ENCODE measurements at regions not wholly inside any gene's neighbourhood (a gene's known extent, or its start where the extent isn't known, plus 50 kb on each side); places are given as distances from the start of the nearest gene placed in this dataset.

DNA sequence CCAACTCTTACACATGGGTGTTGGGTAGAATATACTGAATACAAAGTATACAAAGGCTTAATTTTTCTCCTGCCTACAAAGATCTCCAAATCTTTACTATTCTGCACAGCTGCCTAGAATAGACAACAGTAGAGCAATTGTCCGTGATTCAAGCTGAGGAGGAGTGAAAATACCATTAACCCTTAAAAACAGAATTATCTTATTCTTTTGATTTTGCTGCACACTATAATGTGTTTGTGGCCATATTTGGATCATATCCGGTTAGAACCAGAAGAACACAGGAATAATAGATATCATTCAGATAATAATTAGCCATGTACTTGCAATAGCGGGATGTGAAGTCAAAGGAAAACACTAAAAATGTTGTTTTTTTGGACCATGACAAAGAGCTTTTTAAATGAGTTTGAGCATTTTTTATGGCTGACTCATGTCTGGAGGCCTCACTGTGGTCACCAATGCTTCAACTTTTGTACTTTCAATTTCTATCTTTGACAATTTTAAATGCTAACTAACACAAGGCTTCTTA is 197.6 kb upstream of the FOXD3 start:
- DNase-seq: no peak

- no peak for DNase-seq
These were observed 196.3 kb upstream of the FOXD3 start for GRCh38 chr1:63126104-63126503.

GRCh38 chr1:63127376-63127775 is 195.0 kb upstream of the FOXD3 start:
- DNase-seq: no peak

DNA sequence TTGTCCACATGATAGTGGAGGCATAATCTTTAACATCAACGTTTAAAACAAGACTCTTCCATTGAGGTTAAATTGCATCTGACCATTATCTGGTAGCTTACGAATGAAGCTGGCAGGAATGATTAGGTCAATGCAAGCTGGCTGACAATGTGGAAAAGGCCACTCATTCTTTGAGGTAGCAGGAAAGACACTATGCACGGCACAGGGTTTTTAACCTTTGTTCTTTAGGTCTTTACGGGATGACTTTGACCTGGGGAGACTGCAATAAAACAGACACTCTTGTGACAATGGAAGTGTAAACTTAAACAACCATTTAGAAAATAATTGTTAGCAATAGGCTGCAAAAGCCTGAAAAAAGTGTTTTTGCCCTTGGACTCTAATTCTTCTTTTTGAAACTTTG is 193.8 kb upstream of the FOXD3 start:
- DNase-seq: no peak

DNA sequence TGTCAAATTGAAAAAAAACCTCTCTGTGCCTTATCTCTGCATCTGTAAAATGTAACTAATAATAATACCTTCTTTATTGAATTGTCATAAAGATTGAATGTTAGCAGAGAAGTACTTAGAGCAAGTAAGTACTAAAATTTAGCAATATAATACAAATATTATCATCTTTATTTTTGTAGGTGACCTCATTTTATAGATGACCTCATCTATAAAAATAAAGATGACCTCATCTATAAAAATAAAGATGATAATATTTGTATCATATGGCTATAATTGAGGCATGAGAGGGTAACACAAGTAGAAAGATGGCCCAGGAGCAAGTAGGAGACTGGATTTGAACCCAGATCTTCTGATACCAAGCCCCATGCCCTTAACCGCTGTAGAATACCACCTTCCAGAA is 193.2 kb upstream of the FOXD3 start:
- no peak for DNase-seq

GRCh38 chr1:63129855-63130254 is 192.5 kb upstream of the FOXD3 start:
- DNase-seq: no peak

DNA sequence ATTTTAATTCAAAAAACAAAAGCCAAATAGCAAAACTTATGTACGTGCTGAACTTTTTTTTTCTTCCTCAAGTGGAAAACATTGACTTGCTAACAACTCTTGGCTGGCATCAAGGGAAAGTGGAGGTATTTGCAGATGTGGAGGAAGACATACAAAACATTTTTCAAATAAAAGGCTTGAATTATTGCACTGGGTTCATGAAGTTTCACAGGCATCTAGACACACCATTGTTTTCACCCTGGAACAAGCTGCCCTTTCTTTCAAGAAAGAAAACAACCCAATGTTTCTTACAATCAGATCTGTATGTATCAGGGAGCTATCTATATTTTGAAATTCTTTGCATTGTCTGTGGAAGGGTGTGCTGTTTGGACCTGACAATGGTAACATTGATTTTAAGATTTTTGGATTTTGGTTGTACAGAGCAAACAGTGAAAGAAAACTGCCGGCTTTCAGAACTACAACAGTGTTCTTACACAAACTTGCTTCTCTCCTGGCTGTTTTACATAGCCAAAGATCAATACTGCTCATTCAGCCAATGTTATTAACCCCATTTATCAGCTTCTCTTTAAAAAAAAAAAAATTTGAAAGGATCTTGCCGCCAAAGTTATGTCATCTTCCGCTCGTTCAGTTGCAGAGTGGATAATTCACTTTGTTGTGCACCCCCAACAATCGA is 187.7 kb upstream of the FOXD3 start:
- no peak for DNase-seq

- no peak for DNase-seq
These were observed 187.2 kb upstream of the FOXD3 start for GRCh38 chr1:63135174-63135512.

GRCh38 chr1:63135801-63136200 is 186.6 kb upstream of the FOXD3 start:
- DNase-seq: no peak

- DNase-seq: no peak
These were observed 180.4 kb upstream of the FOXD3 start for GRCh38 chr1:63142001-63142400.

- no peak for DNase-seq
These were observed 178.9 kb upstream of the FOXD3 start for GRCh38 chr1:63143482-63143881.

GRCh38 chr1:63147783-63148182 is 174.6 kb upstream of the FOXD3 start:
- no peak for DNase-seq

GRCh38 chr1:63148825-63149645 is 173.3 kb upstream of the FOXD3 start:
- DNase-seq: peak; percentile 6 to 48

DNA sequence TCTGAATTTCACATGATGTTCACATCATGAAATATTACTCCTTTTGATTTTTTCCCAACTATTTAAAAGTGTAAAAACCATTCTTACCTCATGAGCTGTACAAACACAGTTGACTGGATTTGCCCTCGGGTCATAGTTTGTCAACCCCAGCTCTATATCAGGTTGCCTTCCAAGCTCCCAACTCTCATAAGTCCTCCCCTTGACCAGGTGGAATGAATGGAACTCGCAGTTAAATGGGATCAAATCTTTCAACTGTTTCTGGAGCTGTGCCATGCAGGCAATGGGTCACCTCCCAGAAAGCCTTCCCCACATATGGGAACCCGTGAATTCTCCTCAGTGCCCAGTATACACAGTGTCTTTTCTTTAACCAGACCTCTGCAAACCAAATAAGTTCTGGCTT is 169.8 kb upstream of the FOXD3 start:
- no peak for DNase-seq

GRCh38 chr1:63155437-63155836 is 166.9 kb upstream of the FOXD3 start:
- no peak for DNase-seq

DNA sequence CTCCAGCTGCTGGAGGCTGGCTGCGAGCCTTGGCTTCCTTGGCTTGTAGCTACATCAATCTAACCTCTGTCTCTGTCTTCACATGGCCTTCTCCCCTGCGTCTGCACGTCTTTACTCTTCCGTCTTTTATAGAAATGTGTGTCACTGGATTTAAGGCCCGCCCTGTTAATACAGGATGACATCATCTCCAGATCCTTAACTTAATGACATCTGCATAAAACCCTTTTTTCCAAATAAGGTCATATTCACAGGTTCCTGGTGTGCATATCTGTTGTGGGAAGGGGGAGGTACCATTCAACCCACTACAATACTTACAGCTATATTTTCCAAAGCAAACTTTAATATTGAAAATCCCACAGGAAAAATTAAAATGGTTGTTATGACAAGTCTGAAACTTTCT is 165.3 kb upstream of the FOXD3 start:
- no peak for DNase-seq

DNA sequence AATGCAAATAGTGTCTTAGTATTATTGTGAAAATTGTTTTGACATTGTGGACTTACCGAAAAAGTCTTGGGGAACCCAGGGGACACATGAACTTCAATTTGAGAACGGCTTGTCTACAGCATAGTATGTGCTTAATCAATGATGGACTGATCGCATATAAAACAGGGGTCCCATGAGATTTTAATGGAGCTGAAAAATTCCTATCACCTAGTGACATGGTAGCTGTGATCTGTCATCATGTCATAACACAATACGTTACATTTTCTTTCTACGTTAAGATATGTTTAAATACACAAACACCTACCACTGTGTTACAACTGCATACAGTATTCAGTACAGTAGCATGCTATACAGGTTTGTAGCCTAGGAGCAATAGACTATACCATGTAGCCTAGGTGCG is 153.3 kb upstream of the FOXD3 start:
- DNase-seq: no peak

GRCh38 chr1:63173161-63173560 is 149.2 kb upstream of the FOXD3 start:
- no peak for DNase-seq

DNA sequence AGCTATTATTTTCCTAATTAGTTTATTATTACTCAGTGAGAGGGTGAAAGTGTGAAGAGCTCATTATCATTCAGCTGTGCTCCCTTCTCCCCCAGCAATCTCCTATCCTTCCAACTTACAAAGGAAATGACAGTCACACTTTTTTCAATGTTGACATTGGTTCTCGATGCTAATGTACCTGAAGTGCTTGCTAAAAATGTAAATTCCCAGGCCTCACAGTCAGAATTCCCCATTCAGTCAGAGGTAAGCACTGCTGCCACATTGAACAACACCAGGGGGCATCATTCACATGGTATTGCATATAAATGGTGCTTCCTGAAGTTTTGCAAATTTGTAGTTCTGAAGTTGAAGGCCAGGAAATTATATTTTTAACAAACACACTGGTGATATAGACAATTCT is 132.7 kb upstream of the FOXD3 start:
- DNase-seq: no peak

DNA sequence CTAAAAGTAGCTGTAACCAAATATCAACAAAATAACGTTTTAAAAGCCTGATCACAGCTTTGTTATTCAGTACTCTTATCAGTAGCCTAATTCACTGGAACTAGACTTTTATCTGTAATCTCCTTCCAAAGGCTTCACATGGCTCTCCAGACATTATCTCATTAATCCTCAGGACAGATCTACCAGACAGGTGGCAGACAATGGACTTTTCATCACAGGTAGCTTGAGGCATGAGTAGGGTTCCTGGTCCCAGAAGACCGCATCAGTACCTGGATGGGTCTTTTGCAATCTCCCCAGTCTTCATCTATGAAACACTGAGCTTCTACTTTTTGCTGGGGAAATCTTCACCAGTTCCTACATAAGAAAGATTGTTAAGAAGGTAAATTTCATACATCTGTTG is 132.2 kb upstream of the FOXD3 start:
- DNase-seq: no peak

- no peak for DNase-seq
These were observed 123.4 kb upstream of the FOXD3 start for GRCh38 chr1:63198871-63199394.

DNA sequence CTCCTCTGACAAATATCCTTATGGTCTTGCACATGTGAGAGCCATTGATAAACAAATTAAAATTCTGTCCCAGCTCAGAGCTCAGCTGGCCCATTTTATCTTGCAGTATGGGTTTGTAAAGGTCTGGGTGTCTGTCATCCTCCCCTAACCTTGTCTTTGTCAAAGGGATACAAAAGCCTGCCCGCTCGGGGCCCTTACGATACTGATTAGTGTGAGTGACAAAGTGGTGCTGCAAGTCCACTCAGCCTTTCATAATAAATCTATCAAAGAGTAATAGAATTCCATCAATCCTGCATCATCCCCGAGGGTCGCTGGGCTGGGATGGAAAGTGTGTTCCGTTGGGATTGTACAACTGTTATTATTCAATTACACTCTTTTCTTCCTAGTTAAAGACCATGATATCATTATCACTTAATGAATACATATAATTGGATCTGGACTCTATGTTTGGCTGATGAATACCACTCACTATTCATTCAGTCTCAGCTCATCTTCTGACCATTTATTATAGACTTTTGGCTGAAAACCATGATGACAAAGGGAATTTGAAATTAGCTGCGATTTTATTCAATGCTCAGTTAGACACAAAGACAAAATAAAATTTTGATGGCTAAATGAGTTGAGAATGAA is 122.5 kb upstream of the FOXD3 start:
- DNase-seq: no peak

DNA sequence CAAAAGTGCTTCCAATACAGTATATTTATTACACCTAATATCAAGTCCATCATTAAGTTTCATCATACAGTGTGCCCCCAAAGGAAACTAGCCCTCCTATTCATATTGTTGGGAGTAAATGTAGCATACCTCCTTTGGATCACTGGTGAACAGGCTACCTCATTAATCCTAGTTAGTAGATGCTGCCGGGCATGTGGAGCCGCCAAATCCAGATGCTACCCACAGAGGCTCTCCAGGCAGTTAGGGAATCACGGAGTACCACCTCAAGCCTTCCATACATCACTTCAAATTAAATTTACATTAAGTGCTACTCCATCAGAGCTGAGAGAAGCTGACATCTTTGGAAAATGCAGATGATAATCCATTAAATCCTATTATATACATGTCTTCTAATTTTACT is 121.7 kb upstream of the FOXD3 start:
- DNase-seq: peak; percentile 42 to 67

- no peak for DNase-seq
These were observed 118.7 kb upstream of the FOXD3 start for GRCh38 chr1:63203641-63204040.

Measured in NCI-H524 (cell line).